T-cell (primary cell): ENCODE measurements at regions not wholly inside any gene's neighbourhood (a gene's known extent, or its start where the extent isn't known, plus 50 kb on each side); places are given as distances from the start of the nearest gene placed in this dataset.

Source experiments
- ATAC-seq, 4 experiments: fragments of 200-7000 bp in 3 of 4; fragments of 150-1000 bp in 1 of 4; cut with Tn5 transposase; replicated peaks in 1 of 4; 1 replicate in 3 of 4; 2 replicates in 1 of 4; pipeline ENCODE4 v1.10.0; 2021; ENCODE audit warnings: moderate library complexity in 3 of 4, mild to moderate bottlenecking in 2 of 4, moderate number of reproducible peaks in 1 of 4
- CTCF ChIA-PET, 2 donors: fragments of 300-600 bp; sonication (Branson Sonifier 250); formaldehyde crosslinking; loops; one replicate each; lab custom pipeline; 2022; ENCODE audit warnings: antibody characterized with exemption in 2 of 2; lab: Charles Lee
- POLR2A ChIA-PET, 2 donors: fragments of 300-600 bp; sonication (Branson Sonifier 250); formaldehyde crosslinking; loops; one replicate each; lab custom pipeline; 2022; ENCODE audit warnings: antibody characterized with exemption in 2 of 2; lab: Charles Lee
- DNase-seq, 35 experiments: peaks; one replicate each; pipeline versions ENCODE4 v3.0.0 to v3.0.0-alpha.2; 2013 to 2023
- H3K27ac ChIP-seq: one replicate; pipeline ENCODE4 v1.5.1; 2013; ENCODE audit warnings: low read length
- H3K27me3 ChIP-seq, 2 experiments: replicated peaks in 1 of 2; 1 replicate in 1 of 2; 2 replicates in 1 of 2; pipeline versions ENCODE4 v1.6.1 to v1.7.0; 2013; ENCODE audit warnings: low read length in 1 of 2, mixed read lengths in 1 of 2; ENCODE audit not compliant: control insufficient read depth in 2 of 2, insufficient read depth in 2 of 2; ENCODE audit errors: extremely low read depth in 1 of 2
- H3K36me3 ChIP-seq, 2 donors: 1 replicate in 1 of 2; 2 replicates in 1 of 2; pipeline versions ENCODE4 v1.6.1 to v1.7.0; 2013; ENCODE audit warnings: low read length in 1 of 2; ENCODE audit not compliant: control insufficient read depth in 2 of 2, insufficient read depth in 1 of 2; ENCODE audit errors: extremely low read depth in 1 of 2
- H3K4me1 ChIP-seq, 2 experiments: 1 replicate in 1 of 2; 2 replicates in 1 of 2; pipeline versions ENCODE4 v1.6.1 to v1.7.0; 2013; ENCODE audit warnings: low read length in 2 of 2, mixed read lengths in 1 of 2; ENCODE audit not compliant: insufficient read depth in 2 of 2, control insufficient read depth in 1 of 2; ENCODE audit errors: extremely low read depth in 1 of 2
- H3K4me3 ChIP-seq, 2 donors: 1 replicate in 1 of 2; 2 replicates in 1 of 2; pipeline versions ENCODE4 v1.5.1 to v1.7.0; 2013; ENCODE audit warnings: mild to moderate bottlenecking in 2 of 2, low read length in 1 of 2, moderate library complexity in 1 of 2; ENCODE audit not compliant: control insufficient read depth in 1 of 2; ENCODE audit errors: extremely low read depth in 1 of 2
- H3K9me3 ChIP-seq: 2 replicates; pipeline ENCODE4 v1.7.0; 2013
- H3K27ac Mint-ChIP-seq, 2 donors: one replicate each; pipeline ENCODE4 v1.8.0; 2020 to 2021; ENCODE audit warnings: mild to moderate bottlenecking in 2 of 2, mixed read lengths in 2 of 2
- H3K27me3 Mint-ChIP-seq, 2 donors: one replicate each; pipeline ENCODE4 v1.8.0; 2021 to 2022; ENCODE audit warnings: mixed read lengths in 2 of 2
- H3K36me3 Mint-ChIP-seq: one replicate; pipeline ENCODE4 v1.8.0; 2021; ENCODE audit warnings: mixed read lengths
- H3K4me1 Mint-ChIP-seq, 3 donors: one replicate each; pipeline ENCODE4 v1.8.0; 2020 to 2022; ENCODE audit warnings: mixed read lengths in 3 of 3, mild to moderate bottlenecking in 1 of 3
- H3K4me3 Mint-ChIP-seq, 3 donors: one replicate each; pipeline ENCODE4 v1.8.0; 2020 to 2022; ENCODE audit warnings: mild to moderate bottlenecking in 3 of 3, mixed read lengths in 3 of 3, moderate library complexity in 3 of 3
- H3K9me3 Mint-ChIP-seq, 3 donors: one replicate each; pipeline ENCODE4 v1.8.0; 2020 to 2022; ENCODE audit warnings: mixed read lengths in 3 of 3
- whole genome bisulfite sequencing: methylation state at CpG from one replicate; pipeline ENCODE4 v1.1.5; 2013; ENCODE audit warnings: missing lambda C conversion rate; ENCODE audit not compliant: insufficient coverage; 5-methylcytosine and 5-hydroxymethylcytosine counted together

GRCh38 chr15:97545799-97546198 lies 414.7 kb upstream of the ARRDC4 start:
- no peaks in the 10 kb centered on the region for H3K27me3 ChIP-seq
- no peaks in the 10 kb centered on the region for H3K4me1 Mint-ChIP-seq
- WGBS, result 33% methylated on average over 1 of the region's 1 CpG
- no peaks in the 10 kb centered on the region for H3K9me3 ChIP-seq
- CTCF ChIA-PET, result no interaction called here
- no peak overlapping the region for H3K27ac Mint-ChIP-seq
- peaks cover 18 to 49% (median 33%) of the 10 kb centered on the region in 3 donors for H3K9me3 Mint-ChIP-seq
- ATAC-seq (no peak), DNase-seq (no peak)
- H3K36me3 ChIP-seq, result no peaks in the 10 kb centered on the region
- no peak overlapping the region for H3K27ac ChIP-seq
- POLR2A ChIA-PET, result no interaction called here
- H3K4me3 ChIP-seq, result no peak overlapping the region
- no peaks in the 10 kb centered on the region for H3K4me1 ChIP-seq
- H3K4me3 Mint-ChIP-seq, result no peak overlapping the region
- H3K27me3 Mint-ChIP-seq, result no peaks in the 10 kb centered on the region
- H3K36me3 Mint-ChIP-seq, result no peaks in the 10 kb centered on the region

DNA sequence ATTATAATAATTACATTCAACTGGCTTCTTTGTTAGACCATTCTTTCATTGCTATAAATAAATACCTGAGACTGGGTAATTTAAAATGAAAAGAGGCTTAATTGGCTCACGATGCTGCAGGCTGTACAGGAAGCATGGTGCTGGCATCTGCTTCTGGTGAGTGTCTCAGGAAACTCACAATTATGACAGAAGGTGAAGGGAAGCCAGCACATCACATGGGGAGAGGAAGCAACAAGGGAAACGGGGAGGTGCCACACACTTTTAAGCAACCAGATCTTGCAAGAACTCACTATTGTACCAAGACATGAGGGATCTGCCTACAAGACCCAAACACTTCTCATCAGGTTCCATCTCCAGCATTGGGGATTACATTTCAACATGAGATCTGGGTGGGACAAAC lies 413.1 kb upstream of the ARRDC4 start:
- ATAC-seq (no peak), DNase-seq (no peak)
- 20% methylated on average over 1 of the region's 2 CpGs for WGBS
- Mint-ChIP-seq H3K9me3 (peaks cover 18 to 47% (median 33%) of the 10 kb centered on the region in 3 donors), H3K4me1 (no peaks in the 10 kb centered on the region), H3K4me3 (no peak overlapping the region), H3K27ac (no peak overlapping the region), H3K36me3 (no peaks in the 10 kb centered on the region), H3K27me3 (no peaks in the 10 kb centered on the region)
- Histone ChIP-seq H3K27ac (no peak overlapping the region), H3K27me3 (no peaks in the 10 kb centered on the region), H3K9me3 (no peaks in the 10 kb centered on the region), H3K36me3 (no peaks in the 10 kb centered on the region), H3K4me1 (no peaks in the 10 kb centered on the region), H3K4me3 (no peak overlapping the region)
- ChIA-PET POLR2A (no interaction called here), CTCF (no interaction called here)

DNA sequence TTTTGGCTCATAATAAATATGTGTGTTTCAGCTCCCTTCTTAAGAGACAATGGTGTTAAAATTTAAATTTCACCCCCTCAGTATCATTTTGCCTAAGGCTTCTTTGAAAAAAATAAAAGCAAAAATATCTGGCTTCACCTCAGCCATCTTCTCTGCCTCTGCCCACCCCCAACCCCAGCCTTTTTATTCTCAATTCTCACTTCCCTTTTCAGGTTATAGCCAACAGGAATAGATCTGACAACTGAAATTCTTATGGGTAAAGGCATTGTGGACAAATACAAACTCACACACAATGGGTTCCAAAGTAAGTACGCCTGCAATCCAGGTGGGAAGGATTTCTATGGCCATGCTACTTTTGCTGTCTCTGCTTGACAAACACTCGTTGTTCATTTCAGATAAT lies 399.0 kb upstream of the ARRDC4 start:
- Mint-ChIP-seq H3K27me3 (no peaks in the 10 kb centered on the region), H3K4me1 (no peaks in the 10 kb centered on the region), H3K4me3 (no peak overlapping the region), H3K36me3 (no peaks in the 10 kb centered on the region), H3K9me3 (peaks cover 4 to 7% (median 6%) of the 10 kb centered on the region in 3 donors), H3K27ac (no peak overlapping the region)
- H3K4me3 ChIP-seq, result no peak overlapping the region
- no peaks in the 10 kb centered on the region for H3K36me3 ChIP-seq
- no peak for ATAC-seq
- no peaks in the 10 kb centered on the region for H3K4me1 ChIP-seq
- H3K27me3 ChIP-seq, result no peaks in the 10 kb centered on the region
- DNase-seq, result no peak
- H3K9me3 ChIP-seq, result no peaks in the 10 kb centered on the region
- CTCF ChIA-PET, result no interaction called here
- no peak overlapping the region for H3K27ac ChIP-seq
- POLR2A ChIA-PET, result no interaction called here
- no CpG with 5 or more reads among the region's 2 CpGs for WGBS

DNA sequence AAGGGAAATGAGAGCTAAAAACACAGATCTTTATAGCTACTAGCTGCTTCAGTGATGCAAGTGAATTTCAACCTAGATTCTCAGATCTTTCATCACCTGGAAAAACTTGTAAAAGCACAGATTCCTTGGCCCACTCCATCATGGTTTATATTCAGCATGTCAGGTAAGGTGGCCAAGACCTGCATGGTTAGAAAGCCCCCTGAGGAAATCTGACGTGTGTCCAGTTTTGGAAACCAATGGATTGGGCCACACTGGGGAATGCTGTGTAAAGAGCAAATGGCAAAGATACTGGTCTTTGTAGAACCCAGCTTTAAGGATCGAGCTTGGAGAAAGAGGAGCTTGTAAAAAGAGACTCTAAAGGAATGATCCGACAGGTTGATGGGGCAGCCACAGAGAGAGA lies 397.0 kb upstream of the ARRDC4 start:
- Mint-ChIP-seq H3K27ac (no peak overlapping the region), H3K27me3 (no peaks in the 10 kb centered on the region), H3K4me1 (no peaks in the 10 kb centered on the region), H3K4me3 (no peak overlapping the region), H3K36me3 (no peaks in the 10 kb centered on the region), H3K9me3 (peaks cover 1 to 10% (median 6%) of the 10 kb centered on the region in 3 donors)
- H3K27ac ChIP-seq, result no peak overlapping the region
- H3K27me3 ChIP-seq, result no peaks in the 10 kb centered on the region
- H3K4me3 ChIP-seq, result no peak overlapping the region
- ATAC-seq (no peak), DNase-seq (no peak)
- no peaks in the 10 kb centered on the region for H3K9me3 ChIP-seq
- CTCF ChIA-PET, result no interaction called here
- no peaks in the 10 kb centered on the region for H3K36me3 ChIP-seq
- H3K4me1 ChIP-seq, result no peaks in the 10 kb centered on the region
- POLR2A ChIA-PET, result no interaction called here
- WGBS, result 89% methylated on average over 1 of the region's 3 CpGs

GRCh38 chr15:97566961-97567360 lies 393.5 kb upstream of the ARRDC4 start:
- Mint-ChIP-seq H3K4me1 (no peaks in the 10 kb centered on the region), H3K4me3 (no peak overlapping the region), H3K27me3 (no peaks in the 10 kb centered on the region), H3K36me3 (no peaks in the 10 kb centered on the region), H3K9me3 (peaks cover 0 to 8% (median 4%) of the 10 kb centered on the region in 3 donors), H3K27ac (no peak overlapping the region)
- H3K9me3 ChIP-seq, result no peaks in the 10 kb centered on the region
- ATAC-seq (no peak), DNase-seq (no peak)
- ChIA-PET POLR2A (no interaction called here), CTCF (no interaction called here)
- no peaks in the 10 kb centered on the region for H3K27me3 ChIP-seq
- H3K27ac ChIP-seq, result no peak overlapping the region
- no peak overlapping the region for H3K4me3 ChIP-seq
- no peaks in the 10 kb centered on the region for H3K36me3 ChIP-seq
- H3K4me1 ChIP-seq, result no peaks in the 10 kb centered on the region

DNA sequence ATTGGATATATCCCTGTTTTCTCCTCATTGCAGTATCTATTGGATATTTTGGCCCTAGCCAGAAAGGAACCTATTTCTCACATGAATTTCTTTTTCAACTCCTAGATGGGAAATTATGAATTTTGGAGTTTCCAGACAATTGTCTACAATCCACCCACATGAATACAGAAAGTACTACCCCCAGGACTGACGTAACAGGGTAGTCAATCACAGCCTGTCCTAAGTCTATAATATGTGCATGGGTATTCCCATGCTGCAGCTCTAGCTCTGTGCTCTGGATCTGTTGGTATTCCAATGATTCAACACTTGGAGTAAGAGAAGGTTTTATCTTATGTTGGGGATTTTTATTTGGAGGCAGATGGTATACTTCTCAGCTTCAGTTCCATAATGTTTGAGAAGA lies 393.1 kb upstream of the ARRDC4 start:
- no peaks in the 10 kb centered on the region for H3K36me3 Mint-ChIP-seq
- H3K27me3 ChIP-seq, result no peaks in the 10 kb centered on the region
- no peaks in the 10 kb centered on the region for H3K9me3 ChIP-seq
- ChIA-PET POLR2A (no interaction called here), CTCF (no interaction called here)
- no peak overlapping the region for H3K27ac Mint-ChIP-seq
- H3K27me3 Mint-ChIP-seq, result no peaks in the 10 kb centered on the region
- H3K4me3 ChIP-seq, result no peak overlapping the region
- H3K4me1 ChIP-seq, result no peaks in the 10 kb centered on the region
- no peak overlapping the region for H3K27ac ChIP-seq
- H3K4me1 Mint-ChIP-seq, result no peaks in the 10 kb centered on the region
- no peak overlapping the region for H3K4me3 Mint-ChIP-seq
- H3K9me3 Mint-ChIP-seq, result peaks cover 0 to 8% (median 4%) of the 10 kb centered on the region in 3 donors
- WGBS, result no CpG with 5 or more reads among the region's 1 CpG
- H3K36me3 ChIP-seq, result no peaks in the 10 kb centered on the region
- DNase-seq, result no peak
- no peak for ATAC-seq

DNA sequence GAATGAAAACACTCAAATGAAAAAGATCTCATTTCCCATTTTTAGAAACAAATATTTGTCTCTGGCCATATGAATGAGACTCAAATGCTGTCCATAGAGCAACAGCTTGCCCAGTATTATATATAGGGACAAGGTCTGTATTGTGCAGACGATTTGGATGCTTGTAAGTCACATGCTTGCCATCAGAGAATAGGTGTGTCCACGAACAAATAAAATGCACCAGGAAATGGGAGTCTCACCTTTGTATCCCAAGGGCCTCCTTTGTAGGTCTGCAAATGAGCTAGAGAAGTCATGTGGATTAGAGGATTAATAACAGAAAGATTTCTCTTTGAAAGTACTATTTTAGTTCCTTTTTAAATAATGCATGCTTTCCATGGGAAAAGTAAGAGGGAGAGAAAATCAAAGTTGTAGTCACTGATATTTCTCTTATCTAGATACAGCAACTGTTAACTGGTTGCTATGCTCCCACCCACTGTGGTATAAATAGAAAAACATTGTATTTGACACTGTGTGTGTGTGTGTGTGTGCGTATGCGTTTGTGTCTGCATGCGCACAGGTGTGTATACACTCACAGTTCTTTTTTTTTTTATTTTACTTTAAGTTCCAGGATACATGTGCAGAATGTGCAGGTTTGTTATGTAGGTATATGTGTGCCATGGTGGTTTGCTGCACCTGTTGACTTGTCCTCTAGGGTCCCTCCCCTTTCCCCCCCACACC lies 383.4 kb upstream of the ARRDC4 start:
- 75% methylated on average over 2 of the region's 5 CpGs for WGBS
- H3K9me3 ChIP-seq, result no peaks in the 10 kb centered on the region
- ATAC-seq (no peak), DNase-seq (no peak)
- no peaks in the 10 kb centered on the region for H3K36me3 ChIP-seq
- no peak overlapping the region for H3K4me3 Mint-ChIP-seq
- no peaks in the 10 kb centered on the region for H3K27me3 Mint-ChIP-seq
- H3K4me3 ChIP-seq, result no peak overlapping the region
- H3K4me1 ChIP-seq, result no peaks in the 10 kb centered on the region
- ChIA-PET CTCF (no interaction called here), POLR2A (no interaction called here)
- H3K36me3 Mint-ChIP-seq, result no peaks in the 10 kb centered on the region
- H3K4me1 Mint-ChIP-seq, result no peaks in the 10 kb centered on the region
- no peaks in the 10 kb centered on the region for H3K27me3 ChIP-seq
- no peak overlapping the region for H3K27ac ChIP-seq
- H3K27ac Mint-ChIP-seq, result no peak overlapping the region
- peaks cover 9 to 29% (median 12%) of the 10 kb centered on the region in 3 donors for H3K9me3 Mint-ChIP-seq
